T-helper 1 cell (primary cell): ENCODE measurements at regions not wholly inside any gene's neighbourhood (a gene's known extent, or its start where the extent isn't known, plus 50 kb on each side); places are given as distances from the start of the nearest gene placed in this dataset.

Experiments used
- DNase-seq, 5 donors: peaks; one replicate each; pipeline ENCODE4 v3.0.0-alpha.2; 2012 to 2020

DNA sequence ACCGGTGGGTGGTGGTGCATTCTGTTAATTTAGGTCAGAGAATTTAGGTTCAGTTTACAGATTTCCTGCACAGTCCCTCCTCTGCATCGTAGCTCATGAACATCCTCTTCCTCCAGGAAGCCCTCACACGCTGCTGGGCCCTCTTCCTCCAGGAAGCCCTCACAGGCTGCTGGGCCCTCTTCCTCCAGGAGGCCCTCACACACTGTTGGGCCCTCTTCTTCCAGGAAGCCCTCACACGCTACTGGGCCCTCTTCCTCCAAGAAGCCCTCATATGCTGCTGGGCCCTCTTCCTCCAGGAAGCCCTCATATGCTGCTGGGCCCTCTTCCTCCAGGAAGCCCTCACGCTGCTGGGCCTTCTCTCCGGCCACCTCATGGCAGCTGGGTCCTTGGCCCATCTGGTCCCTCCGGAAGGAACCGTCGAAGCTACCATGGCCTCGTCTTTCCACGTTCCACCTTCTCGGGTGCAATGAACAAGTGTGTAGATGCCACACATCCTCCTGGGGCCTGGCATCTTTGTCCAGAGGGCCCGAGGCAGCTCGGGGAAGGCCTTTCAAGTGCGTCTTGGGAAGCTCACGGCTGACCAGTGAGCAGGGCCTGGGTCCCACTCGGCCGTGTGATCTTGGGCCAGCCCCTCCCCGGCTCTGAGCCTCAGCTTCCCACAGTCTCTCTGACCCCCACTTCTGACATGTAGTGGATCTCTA, 58.9 kb upstream of the PPARA start:
- no peak for DNase-seq

DNA sequence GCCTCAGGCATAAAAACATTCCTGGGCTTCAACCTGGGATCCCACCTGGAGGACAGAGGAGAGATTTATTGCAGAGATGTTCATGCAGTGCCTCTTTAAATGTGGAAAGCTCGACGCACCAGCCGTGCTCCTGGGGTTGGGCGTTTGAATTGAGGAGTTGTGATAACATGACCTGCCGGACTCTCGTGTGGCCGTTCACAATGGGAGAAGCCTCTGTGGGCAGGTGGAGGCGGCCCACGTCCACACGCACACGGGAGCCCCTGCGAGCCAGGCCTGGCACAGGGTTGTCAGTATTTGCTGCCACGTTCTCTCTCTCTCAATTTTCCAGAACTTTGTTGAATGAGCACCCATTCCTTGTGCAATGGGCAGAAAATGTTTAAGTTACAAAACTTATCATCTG, 58.3 kb upstream of the PPARA start:
- DNase-seq = no peak

GRCh38 chr22:46092670-46093410, 57.5 kb upstream of the PPARA start:
- DNase-seq = no peak

GRCh38 chr22:46093796-46094195, 56.5 kb upstream of the PPARA start:
- no peak for DNase-seq

GRCh38 chr22:46094676-46095075, 55.6 kb upstream of the PPARA start:
- no peak for DNase-seq

GRCh38 chr22:46096051-46096450, 54.3 kb upstream of the PPARA start:
- DNase-seq = no peak

DNA sequence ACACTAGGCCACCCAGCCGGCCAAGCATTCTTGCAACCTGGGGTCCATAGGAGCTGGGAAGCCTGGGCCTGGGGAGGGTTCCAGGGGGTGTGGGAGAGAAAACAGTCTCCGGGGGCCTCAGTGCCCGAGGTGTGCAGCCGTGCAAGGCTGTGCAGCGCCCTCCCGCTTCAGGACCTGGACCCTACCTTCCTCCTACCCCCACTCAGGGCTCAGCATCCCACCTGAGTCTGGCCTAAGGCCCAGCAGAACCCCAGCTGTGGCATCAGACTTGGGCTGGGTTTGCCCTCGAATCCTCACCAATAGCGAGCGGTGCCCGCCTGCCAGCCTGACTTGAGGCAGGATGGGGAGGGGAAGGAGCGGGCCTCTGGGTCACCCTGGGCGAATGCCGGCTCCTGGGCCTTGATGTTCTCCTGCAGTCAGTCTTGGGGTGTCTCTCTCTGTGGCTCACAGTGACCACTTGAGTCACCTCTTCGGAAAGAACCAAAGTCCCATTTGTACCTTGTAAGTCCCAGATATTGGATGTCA, 53.6 kb upstream of the PPARA start:
- DNase-seq = no peak

DNA sequence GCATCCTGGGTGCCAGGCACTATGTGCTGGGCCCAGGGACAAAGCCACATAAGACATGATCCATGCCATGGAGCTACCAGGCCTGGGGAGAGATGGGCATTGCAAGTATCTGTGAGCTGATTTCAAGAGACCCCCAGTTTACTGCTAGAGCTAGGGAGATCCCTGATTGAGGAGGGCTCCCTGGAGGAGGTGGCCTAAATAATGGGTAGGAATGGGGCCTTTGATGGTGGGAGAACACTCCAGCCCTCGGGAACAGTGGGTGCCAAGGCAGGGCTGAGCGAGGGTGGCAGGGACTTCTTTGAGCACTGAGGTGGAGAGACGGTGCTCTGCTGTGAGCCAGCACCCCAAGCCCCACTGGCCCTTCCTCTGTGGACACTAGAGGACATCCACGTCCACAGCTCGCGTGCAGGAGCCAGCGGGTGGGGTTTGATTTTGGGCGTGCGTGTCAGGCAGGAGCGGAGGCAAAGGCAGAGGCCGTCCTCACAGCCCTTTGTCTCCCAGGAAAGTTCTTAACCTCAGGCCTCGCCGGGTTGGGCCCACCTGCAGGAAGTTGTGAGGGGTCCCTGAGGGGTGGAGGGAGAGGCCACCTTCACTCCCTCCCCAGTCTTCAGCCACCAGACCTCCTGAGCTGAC, 52.9 kb upstream of the PPARA start:
- DNase-seq = no peak

DNA sequence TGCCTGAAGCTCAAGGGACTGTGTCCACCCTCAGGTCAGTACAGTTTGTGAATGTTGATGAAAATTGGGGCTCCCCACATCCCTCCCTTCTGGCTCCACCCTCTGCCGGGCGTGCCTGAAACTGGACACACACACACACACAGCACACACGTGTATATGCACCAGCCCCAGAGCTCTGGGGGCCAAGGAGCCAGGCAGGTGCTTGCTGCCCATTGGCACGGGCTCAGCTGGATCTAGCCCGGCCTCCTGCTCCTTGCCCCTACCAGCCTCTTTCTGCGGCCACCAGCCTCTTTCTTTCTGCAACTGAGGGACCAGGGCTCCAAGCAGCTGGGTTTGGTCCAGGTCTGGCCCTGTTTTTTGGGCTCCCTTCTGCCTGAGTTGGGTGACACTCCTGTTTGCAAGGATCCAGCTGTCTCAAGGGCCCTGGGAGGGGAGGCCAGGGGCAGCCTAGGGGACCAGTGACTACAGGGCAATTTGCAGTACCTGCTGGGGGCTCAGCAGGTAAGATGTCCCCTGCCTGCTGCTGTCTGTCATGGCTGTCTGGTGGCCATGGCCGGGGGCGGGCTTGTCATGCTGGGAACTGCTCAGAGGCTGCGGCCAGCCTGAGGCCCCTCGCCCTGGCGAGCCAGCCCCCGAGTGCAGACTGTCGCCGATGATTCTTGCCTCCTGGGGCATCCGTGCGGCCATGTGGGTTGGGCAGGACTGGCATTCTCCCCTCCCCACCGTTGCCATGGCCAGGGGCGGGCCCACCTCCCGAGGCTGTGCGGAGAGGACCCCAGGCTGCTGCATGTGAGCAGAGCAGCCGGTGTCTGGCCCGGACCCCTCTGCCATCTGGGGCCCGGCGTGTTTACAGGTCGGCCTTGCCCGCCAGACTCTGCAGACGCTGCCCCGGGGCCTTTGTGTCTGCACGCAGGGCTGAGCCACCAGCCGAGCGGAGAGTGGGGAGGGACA, 51.5 kb upstream of the PPARA start:
- DNase-seq = no peak

DNA sequence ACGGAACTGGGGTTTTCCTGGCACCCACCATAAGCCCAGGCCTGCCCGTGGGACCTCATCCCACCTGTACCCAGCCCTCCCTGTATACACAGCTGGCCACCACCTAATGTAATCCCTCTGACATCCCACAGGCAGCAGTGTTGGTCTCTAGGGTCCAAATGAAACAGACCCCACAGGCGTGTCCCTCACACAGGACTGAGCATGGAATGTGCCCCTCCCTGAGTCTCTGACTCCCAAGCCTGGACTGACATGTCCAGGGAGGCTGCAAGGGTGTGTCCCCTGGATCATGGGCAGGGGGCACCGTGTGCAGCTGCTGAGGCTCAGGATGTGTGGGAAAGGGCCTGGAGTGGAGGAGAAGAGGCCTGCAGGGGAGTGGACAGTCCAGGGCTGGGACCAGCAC, 50.6 kb upstream of the PPARA start:
- no peak for DNase-seq

DNA sequence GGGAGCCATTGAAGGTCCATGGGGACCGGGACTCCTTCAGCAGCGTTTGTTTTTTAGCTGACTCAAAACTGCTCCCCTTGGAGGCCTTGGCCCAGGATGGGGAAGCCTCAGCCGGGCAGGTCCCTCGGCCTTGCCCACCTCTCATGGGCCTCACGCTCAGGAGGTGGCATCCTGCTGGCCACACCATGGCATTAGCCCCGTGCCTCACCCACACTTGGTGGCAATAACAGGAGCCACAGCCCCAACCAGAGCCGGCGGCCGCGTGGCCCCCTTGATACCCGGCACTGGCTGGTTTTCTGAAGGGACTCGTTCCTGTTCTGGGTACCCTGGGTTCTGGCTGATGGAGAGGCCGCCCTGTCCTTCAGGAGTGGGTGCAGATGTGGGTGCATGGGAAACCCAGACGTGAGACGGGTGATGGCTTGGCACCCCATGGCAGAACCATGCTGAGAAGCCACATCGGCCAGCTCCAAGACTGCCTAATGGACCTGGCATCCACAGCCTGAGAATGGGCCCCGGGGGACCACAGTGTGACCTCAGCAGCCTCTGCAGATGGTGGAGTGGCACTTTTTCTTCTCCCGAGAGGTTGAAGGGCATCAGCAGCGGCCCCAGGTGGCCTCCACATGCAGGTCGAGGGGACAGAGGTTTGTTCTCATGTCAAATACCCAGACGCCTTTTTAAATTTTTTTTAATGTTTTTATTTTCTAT, 49.8 kb upstream of the PPARA start:
- DNase-seq = no peak
